IMR-90 (cell line): ENCODE measurements at regions not wholly inside any gene's neighbourhood (a gene's known extent, or its start where the extent isn't known, plus 50 kb on each side); places are given as distances from the start of the nearest gene placed in this dataset.

Experiments used
- BHLHE40 ChIP-seq: fragments of 150-350 bp; IDR thresholded peaks from 2 replicates; pipeline ENCODE4 v1.6.1; 2016; ENCODE audit warnings: mild to moderate bottlenecking, low read depth, low read length
- CEBPB ChIP-seq: IDR thresholded peaks from 2 replicates; pipeline ENCODE4 v1.6.1; 2012; ENCODE audit warnings: low read depth, low read length, improper control_type of control experiment
- CHD1 ChIP-seq: IDR thresholded peaks from 2 replicates; pipeline ENCODE4 v1.6.1; 2012; ENCODE audit warnings: low read depth, low read length, improper control_type of control experiment
- CTCF ChIP-seq: conservative IDR thresholded peaks from 2 replicates; pipeline ENCODE4 v1.5.1; 2012; ENCODE audit warnings: mild to moderate bottlenecking, low read depth, low read length, improper control_type of control experiment
- ELK1 ChIP-seq: fragments of 150-350 bp; IDR thresholded peaks from 2 replicates; pipeline ENCODE4 v1.6.1; 2016; ENCODE audit warnings: low read depth, mild to moderate bottlenecking, low read length, moderate library complexity, borderline replicate concordance
- MAFK ChIP-seq: IDR thresholded peaks from 2 replicates; pipeline ENCODE4 v1.6.1; 2012; ENCODE audit warnings: low read depth, low read length, improper control_type of control experiment
- MAZ ChIP-seq: IDR thresholded peaks from 2 replicates; pipeline ENCODE4 v1.6.1; 2012; ENCODE audit warnings: low read depth, mild to moderate bottlenecking, low read length, improper control_type of control experiment, moderate library complexity, borderline replicate concordance
- MXI1 ChIP-seq: IDR thresholded peaks from 2 replicates; pipeline ENCODE4 v1.6.1; 2012; ENCODE audit warnings: low read depth, mild to moderate bottlenecking, low read length, moderate library complexity, borderline replicate concordance
- NFE2L2 ChIP-seq: fragments of 150-350 bp; IDR thresholded peaks from 2 replicates; pipeline ENCODE4 v1.6.1; 2016; ENCODE audit warnings: low read depth, mild to moderate bottlenecking, low read length
- POLR2A ChIP-seq: IDR thresholded peaks from 2 replicates; pipeline ENCODE4 v1.6.1; 2012; ENCODE audit warnings: mild to moderate bottlenecking, low read depth, low read length
- RAD21 ChIP-seq: IDR thresholded peaks from 2 replicates; pipeline ENCODE4 v1.6.1; 2012; ENCODE audit warnings: low read length, improper control_type of control experiment
- RCOR1 ChIP-seq: IDR thresholded peaks from 2 replicates; pipeline ENCODE4 v1.6.1; 2012; ENCODE audit warnings: mild to moderate bottlenecking, low read length, improper control_type of control experiment; ENCODE audit not compliant: insufficient replicate concordance
- RFX5 ChIP-seq: IDR thresholded peaks from 2 replicates; pipeline ENCODE4 v1.8.0; 2012; ENCODE audit warnings: low read depth, mild to moderate bottlenecking, low read length, moderate library complexity
- TF ChIP-seq, protein P1 (sequence below): fragments of 150-350 bp; IDR thresholded peaks from 2 replicates; pipeline ENCODE4 v1.6.1; 2017; ENCODE audit warnings: mild to moderate bottlenecking, antibody characterized with exemption, low read length, low read depth

- TF ChIP-seq CTCF (no peak), MXI1 (no peak), POLR2A (no peak), RCOR1 (no peak), RAD21 (no peak), CHD1 (no peak), CEBPB (peak; percentile 33; the same call in 1 of the 2 replicates), ELK1 (no peak), MAFK (no peak), NFE2L2 (no peak), BHLHE40 (no peak), RFX5 (no peak), MAZ (no peak)
- TF ChIP-seq, protein P1, sequence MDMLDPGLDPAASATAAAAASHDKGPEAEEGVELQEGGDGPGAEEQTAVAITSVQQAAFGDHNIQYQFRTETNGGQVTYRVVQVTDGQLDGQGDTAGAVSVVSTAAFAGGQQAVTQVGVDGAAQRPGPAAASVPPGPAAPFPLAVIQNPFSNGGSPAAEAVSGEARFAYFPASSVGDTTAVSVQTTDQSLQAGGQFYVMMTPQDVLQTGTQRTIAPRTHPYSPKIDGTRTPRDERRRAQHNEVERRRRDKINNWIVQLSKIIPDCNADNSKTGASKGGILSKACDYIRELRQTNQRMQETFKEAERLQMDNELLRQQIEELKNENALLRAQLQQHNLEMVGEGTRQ: no peak
Measured at GRCh38 chr3:118128886-118129285, 905.8 kb downstream of the IGSF11 start.
